HepG2 (cell line): ENCODE measurements at regions not wholly inside any gene's neighbourhood (a gene's known extent, or its start where the extent isn't known, plus 50 kb on each side); places are given as distances from the start of the nearest gene placed in this dataset.

Source experiments
- ATAC-seq: fragments of 200-7000 bp; cut with Tn5 transposase; 3 replicates; pipeline ENCODE4 v1.9.1; 2020; ENCODE audit warnings: mild to moderate bottlenecking, moderate library complexity
- BruUV-seq: library from RNA; stranded (reverse); fragments of 400-500 nt; replicated peaks from 2 replicates; lab custom pipeline; 2021; lab: Mats Ljungman, UMichigan
- CTCF ChIA-PET: fragments of 300-600 bp; formaldehyde crosslinking; extraction: SDS; loops from one replicate; lab custom pipeline; 2021; ENCODE audit warnings: low total read pairs, inconsistent platforms, low intra/inter-chr PET ratio; lab: Yijun Ruan, JAX
- POLR2A ChIA-PET: fragments of 350-600 bp; sonication (Branson Sonifier 250); formaldehyde crosslinking; loops from one replicate; lab custom pipeline; 2020; ENCODE audit warnings: antibody characterized with exemption, inconsistent platforms; lab: Yijun Ruan, JAX
- DNase-seq: peaks from one replicate; pipeline ENCODE4 v3.0.0-alpha.2; 2015; ENCODE audit warnings: low spot score
- FAIRE-seq: peaks from 3 replicates; lab custom pipeline; 2011; peaks lifted over from hg19 to GRCh38; lab: Jason Lieb, UNC
- H2AFZ ChIP-seq: one replicate; pipeline ENCODE4 v1.6.1; 2011; ENCODE audit warnings: low read length, inconsistent platforms
- H3K27ac ChIP-seq: fragments of 300-600 bp; 3 replicates; pipeline ENCODE4 v1.8.0; 2011; ENCODE audit warnings: mixed run types, mild to moderate bottlenecking, mixed read lengths, low read length, inconsistent platforms; ENCODE audit not compliant: insufficient read depth; ENCODE audit errors: extremely low read length
- H3K27me3 ChIP-seq, 2 experiments: fragments of 200-600 bp in 1 of 2; 2 replicates in 1 of 2; 3 replicates in 1 of 2; pipeline versions ENCODE4 v1.6.0 to v1.8.0; 2011; ENCODE audit warnings: low read length in 2 of 2, mild to moderate bottlenecking in 2 of 2, moderate library complexity in 2 of 2, inconsistent platforms in 1 of 2; ENCODE audit not compliant: insufficient read depth in 2 of 2, control insufficient read depth in 1 of 2
- H3K36me3 ChIP-seq, 2 experiments: fragments of 200-600 bp in 1 of 2; replicated peaks in 1 of 2; 2 replicates in 1 of 2; 3 replicates in 1 of 2; pipeline versions ENCODE4 v1.5.1 to v1.8.0; 2011; ENCODE audit warnings: low read length in 2 of 2, inconsistent platforms in 1 of 2; ENCODE audit not compliant: insufficient read depth in 2 of 2, control insufficient read depth in 1 of 2
- H3K4me1 ChIP-seq: 2 replicates; pipeline ENCODE4 v1.5.1; 2012; ENCODE audit warnings: low read length, inconsistent platforms; ENCODE audit not compliant: insufficient read depth
- H3K4me2 ChIP-seq: 2 replicates; pipeline ENCODE4 v1.6.0; 2011; ENCODE audit warnings: low read depth, low read length, inconsistent platforms
- H3K4me3 ChIP-seq, 3 experiments: fragments of 200-600 bp in 1 of 3; sonication (generic), shearing (Covaris generic) in 1 of 3; replicated peaks in 1 of 3; 2 replicates each; pipeline ENCODE4 v1.5.1; 2011 to 2016; ENCODE audit warnings: low read length in 3 of 3, inconsistent platforms in 2 of 3, low read depth in 2 of 3, mild to moderate bottlenecking in 2 of 3, control low read depth in 1 of 3, mixed read lengths in 1 of 3; ENCODE audit not compliant: insufficient read depth in 1 of 3
- H3K79me2 ChIP-seq: one replicate; pipeline ENCODE4 v1.6.1; 2011; ENCODE audit warnings: low read length, inconsistent platforms; ENCODE audit not compliant: insufficient read depth
- H3K9ac ChIP-seq: 2 replicates; pipeline ENCODE4 v1.6.0; 2011; ENCODE audit warnings: mild to moderate bottlenecking, low read depth, low read length, inconsistent platforms; ENCODE audit not compliant: insufficient read depth
- H3K9me3 ChIP-seq: 2 replicates; pipeline ENCODE4 v1.5.1; 2012; ENCODE audit warnings: mild to moderate bottlenecking, low read length
- H4K20me1 ChIP-seq: 2 replicates; pipeline ENCODE4 v1.6.0; 2011; ENCODE audit warnings: inconsistent platforms, mild to moderate bottlenecking, low read length, moderate library complexity; ENCODE audit not compliant: insufficient read depth
- CHCHD3 ChIP-seq: sonication (generic); formaldehyde crosslinking; IDR thresholded peaks from 2 replicates; pipeline ENCODE4 v1.8.0; 2022; ENCODE audit warnings: mild to moderate bottlenecking, missing genetic modification reagents, moderate library complexity
- DNMT3B ChIP-seq: conservative IDR thresholded peaks from 2 replicates; pipeline ENCODE4 v1.6.1; 2016; ENCODE audit warnings: missing biosample characterization, control low read depth
- NCOA2 ChIP-seq: sonication (generic); formaldehyde crosslinking; IDR thresholded peaks from 2 replicates; pipeline ENCODE4 v1.8.0; 2022; ENCODE audit warnings: inconsistent platforms
- PHF8 ChIP-seq: sonication (generic); formaldehyde crosslinking; IDR thresholded peaks from 2 replicates; pipeline ENCODE4 v1.5.0; 2020; ENCODE audit warnings: missing genetic modification reagents
- RBM39 ChIP-seq: fragments of 200-400 bp; formaldehyde crosslinking; IDR thresholded peaks from one replicate; pipeline ENCODE4 v1.6.1; 2018; ENCODE audit warnings: antibody characterized with exemption, mild to moderate bottlenecking, low read depth, low read length; ENCODE audit not compliant: poor library complexity, severe bottlenecking
- RCOR2 ChIP-seq: IDR thresholded peaks from 2 replicates; pipeline ENCODE4 v1.6.1; 2016; ENCODE audit warnings: missing biosample characterization, missing genetic modification reagents
- TAF1 ChIP-seq: sonication (generic); formaldehyde crosslinking; IDR thresholded peaks from 2 replicates; pipeline ENCODE4 v1.4.0; 2020; ENCODE audit warnings: missing genetic modification reagents
- TARDBP ChIP-seq: sonication (generic); formaldehyde crosslinking; IDR thresholded peaks from 2 replicates; pipeline ENCODE4 v1.8.0; 2022; ENCODE audit warnings: mild to moderate bottlenecking, missing genetic modification reagents
- TRIM24 ChIP-seq: sonication (generic); formaldehyde crosslinking; IDR thresholded peaks from 2 replicates; pipeline ENCODE4 v1.8.0; 2022; ENCODE audit warnings: mild to moderate bottlenecking, missing genetic modification reagents
- ZEB1 ChIP-seq: IDR thresholded peaks from 2 replicates; pipeline ENCODE4 v1.6.1; 2012; ENCODE audit warnings: mild to moderate bottlenecking, low read depth, inconsistent platforms; ENCODE audit not compliant: insufficient replicate concordance
- ZNF10 ChIP-seq: sonication (generic); formaldehyde crosslinking; IDR thresholded peaks from 2 replicates; pipeline ENCODE4 v1.4.0; 2020; ENCODE audit warnings: mild to moderate bottlenecking, low read depth, missing genetic modification reagents, borderline replicate concordance
- ZNF101 ChIP-seq: sonication (generic); formaldehyde crosslinking; IDR thresholded peaks from 2 replicates; pipeline ENCODE4 v1.4.0; 2020; ENCODE audit warnings: mild to moderate bottlenecking, low read depth, missing genetic modification reagents, borderline replicate concordance
- ZNF136 ChIP-seq: sonication (generic); formaldehyde crosslinking; IDR thresholded peaks from 2 replicates; pipeline ENCODE4 v1.8.1; 2022; ENCODE audit warnings: low read depth, mild to moderate bottlenecking, moderate library complexity, missing genetic modification reagents
- ZNF530 ChIP-seq: sonication (generic); formaldehyde crosslinking; IDR thresholded peaks from 2 replicates; pipeline ENCODE4 v1.5.0; 2020; ENCODE audit warnings: low read depth, mild to moderate bottlenecking, missing genetic modification reagents
- ZNF678 ChIP-seq: sonication (generic); formaldehyde crosslinking; IDR thresholded peaks from 2 replicates; pipeline ENCODE4 v1.4.0; 2020; ENCODE audit warnings: mild to moderate bottlenecking, missing genetic modification reagents
- ZNF776 ChIP-seq: sonication (generic); formaldehyde crosslinking; IDR thresholded peaks from 2 replicates; pipeline ENCODE4 v1.4.0; 2020; ENCODE audit warnings: mild to moderate bottlenecking, missing genetic modification reagents
- WGBS: methylation state at CpG from one replicate; pipeline ENCODE4 v1.1.6; 2017; ENCODE audit warnings: low lambda C conversion rate; 5-methylcytosine and 5-hydroxymethylcytosine counted together
- in situ Hi-C: cut with HindIII; loops from 2 replicates; pipeline ENCODE4 v1.10.0; 2017; ENCODE audit warnings: low pct_unique_long_range_greater_than_20kb; ENCODE audit not compliant: extremely low pct_ligation_motif_present
- intact Hi-C: fragments of 100-400 bp; cut with micrococcal nuclease; formaldehyde crosslinking; loops from one replicate; pipeline ENCODE4 v1.10.0; 2022; ENCODE audit not compliant: unreplicated experiment
- TF ChIP-seq, protein P1 (sequence below): sonication (generic); formaldehyde crosslinking; IDR thresholded peaks from 2 replicates; pipeline ENCODE4 v1.4.0; 2020; ENCODE audit warnings: mild to moderate bottlenecking, low read depth, missing genetic modification reagents
- TF ChIP-seq, protein P2 (sequence below): sonication (generic); formaldehyde crosslinking; IDR thresholded peaks from 2 replicates; pipeline ENCODE4 v1.5.0; 2020; ENCODE audit warnings: missing genetic modification reagents, mild to moderate bottlenecking, borderline replicate concordance
- TF ChIP-seq, protein P3 (sequence below): sonication (generic); formaldehyde crosslinking; IDR thresholded peaks from 2 replicates; pipeline ENCODE4 v1.8.1; 2023; ENCODE audit warnings: mild to moderate bottlenecking, missing genetic modification reagents
- TF ChIP-seq, protein P4 (sequence below): sonication (generic); formaldehyde crosslinking; conservative IDR thresholded peaks from 2 replicates; pipeline ENCODE4 v1.4.0; 2020; ENCODE audit warnings: missing genetic modification reagents

DNA sequence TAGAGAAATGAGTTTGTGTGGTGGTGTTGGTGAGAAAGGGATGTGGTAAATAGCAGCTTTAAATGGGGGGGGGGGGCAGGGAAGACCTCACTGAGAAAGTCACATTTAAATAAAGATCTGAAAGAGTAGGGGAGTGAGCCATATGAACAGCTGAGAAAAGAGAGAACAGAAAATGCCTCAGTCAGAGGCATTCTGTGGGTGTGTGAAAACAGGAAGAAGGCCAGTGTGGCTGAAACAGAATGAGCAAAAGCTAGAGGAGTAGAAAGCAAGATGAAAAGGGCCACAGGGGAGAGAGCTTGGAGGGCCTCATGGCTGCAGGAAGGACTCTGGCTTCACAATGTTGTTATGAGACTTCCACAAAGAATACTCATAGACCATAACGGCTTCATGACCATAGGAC is 783.3 kb downstream of the ZPLD1 start (continued):
- TF ChIP-seq, protein P1, sequence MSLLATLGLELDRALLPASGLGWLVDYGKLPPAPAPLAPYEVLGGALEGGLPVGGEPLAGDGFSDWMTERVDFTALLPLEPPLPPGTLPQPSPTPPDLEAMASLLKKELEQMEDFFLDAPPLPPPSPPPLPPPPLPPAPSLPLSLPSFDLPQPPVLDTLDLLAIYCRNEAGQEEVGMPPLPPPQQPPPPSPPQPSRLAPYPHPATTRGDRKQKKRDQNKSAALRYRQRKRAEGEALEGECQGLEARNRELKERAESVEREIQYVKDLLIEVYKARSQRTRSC, result no peak
- TF ChIP-seq CHCHD3, result no peak

DNA sequence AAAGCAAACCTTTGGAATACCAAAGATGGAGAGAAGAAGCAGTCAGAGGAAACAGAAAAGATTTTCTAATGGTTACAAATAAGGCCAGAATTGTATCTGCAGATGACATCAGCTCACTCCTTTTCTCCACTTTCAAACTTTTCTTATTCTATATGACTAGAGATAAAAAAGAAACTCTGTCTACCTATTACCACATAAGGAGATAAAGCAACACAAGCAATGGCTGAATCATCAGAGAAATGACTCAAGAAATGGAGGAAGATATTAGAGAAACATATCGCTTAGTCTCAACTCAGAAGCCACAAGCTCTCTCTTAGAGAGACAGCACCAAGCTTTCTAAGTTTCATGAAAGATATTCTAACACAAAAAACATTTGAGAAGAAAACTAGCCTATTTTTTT is 784.0 kb downstream of the ZPLD1 start:
- no peaks in the 10 kb centered on the region for H3K9me3 ChIP-seq
- intact Hi-C loops, result no loop called here
- no peak overlapping the region for H3K27ac ChIP-seq
- no peak for DNase-seq
- TF ChIP-seq ZNF101 (CRISPR knock-in tag) (no peak), TARDBP (no peak), ZEB1 (no peak), RCOR2 (CRISPR knock-in tag) (no peak), ZNF10 (CRISPR knock-in tag) (no peak), PHF8 (CRISPR knock-in tag) (no peak), DNMT3B (no peak), RBM39 (no peak), ZNF678 (no peak), ZNF530 (CRISPR knock-in tag) (no peak), ZNF776 (CRISPR knock-in tag) (no peak), NCOA2 (no peak), TRIM24 (CRISPR knock-in tag) (no peak), ZNF136 (CRISPR knock-in tag) (no peak), TAF1 (CRISPR knock-in tag) (no peak)
- TF ChIP-seq, protein P2, sequence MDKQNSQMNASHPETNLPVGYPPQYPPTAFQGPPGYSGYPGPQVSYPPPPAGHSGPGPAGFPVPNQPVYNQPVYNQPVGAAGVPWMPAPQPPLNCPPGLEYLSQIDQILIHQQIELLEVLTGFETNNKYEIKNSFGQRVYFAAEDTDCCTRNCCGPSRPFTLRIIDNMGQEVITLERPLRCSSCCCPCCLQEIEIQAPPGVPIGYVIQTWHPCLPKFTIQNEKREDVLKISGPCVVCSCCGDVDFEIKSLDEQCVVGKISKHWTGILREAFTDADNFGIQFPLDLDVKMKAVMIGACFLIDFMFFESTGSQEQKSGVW (CRISPR knock-in tag), result no peak
- TF ChIP-seq, protein P3, sequence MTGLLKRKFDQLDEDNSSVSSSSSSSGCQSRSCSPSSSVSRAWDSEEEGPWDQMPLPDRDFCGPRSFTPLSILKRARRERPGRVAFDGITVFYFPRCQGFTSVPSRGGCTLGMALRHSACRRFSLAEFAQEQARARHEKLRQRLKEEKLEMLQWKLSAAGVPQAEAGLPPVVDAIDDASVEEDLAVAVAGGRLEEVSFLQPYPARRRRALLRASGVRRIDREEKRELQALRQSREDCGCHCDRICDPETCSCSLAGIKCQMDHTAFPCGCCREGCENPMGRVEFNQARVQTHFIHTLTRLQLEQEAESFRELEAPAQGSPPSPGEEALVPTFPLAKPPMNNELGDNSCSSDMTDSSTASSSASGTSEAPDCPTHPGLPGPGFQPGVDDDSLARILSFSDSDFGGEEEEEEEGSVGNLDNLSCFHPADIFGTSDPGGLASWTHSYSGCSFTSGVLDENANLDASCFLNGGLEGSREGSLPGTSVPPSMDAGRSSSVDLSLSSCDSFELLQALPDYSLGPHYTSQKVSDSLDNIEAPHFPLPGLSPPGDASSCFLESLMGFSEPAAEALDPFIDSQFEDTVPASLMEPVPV (CRISPR knock-in tag), result no peak
- TF ChIP-seq, protein P1, result no peak
- TF ChIP-seq, protein P4, sequence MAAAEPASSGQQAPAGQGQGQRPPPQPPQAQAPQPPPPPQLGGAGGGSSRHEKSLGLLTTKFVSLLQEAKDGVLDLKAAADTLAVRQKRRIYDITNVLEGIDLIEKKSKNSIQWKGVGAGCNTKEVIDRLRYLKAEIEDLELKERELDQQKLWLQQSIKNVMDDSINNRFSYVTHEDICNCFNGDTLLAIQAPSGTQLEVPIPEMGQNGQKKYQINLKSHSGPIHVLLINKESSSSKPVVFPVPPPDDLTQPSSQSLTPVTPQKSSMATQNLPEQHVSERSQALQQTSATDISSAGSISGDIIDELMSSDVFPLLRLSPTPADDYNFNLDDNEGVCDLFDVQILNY (CRISPR knock-in tag), result no peak
- TF ChIP-seq, all 625 proteins: peak for 0
- no peak for FAIRE-seq
- Histone ChIP-seq H3K79me2 (no peaks in the 10 kb centered on the region), H3K4me2 (no peak overlapping the region), H3K4me1 (no peaks in the 10 kb centered on the region), H3K36me3 (no peaks in the 10 kb centered on the region), H3K9ac (no peak overlapping the region), H3K27me3 (no peaks in the 10 kb centered on the region), H2AFZ (no peak overlapping the region), H4K20me1 (no peaks in the 10 kb centered on the region), H3K4me3 (no peak overlapping the region)
- 63% methylated on average over 1 of the region's 1 CpG for WGBS
- BruUV-seq, result no TSS peak
- in situ Hi-C loops, result no loop called here
- CTCF ChIA-PET, result no interaction called here
- POLR2A ChIA-PET, result no interaction called here
- no peak for ATAC-seq
